ENCODE measurements at regions not wholly inside any gene's neighbourhood (a gene's known extent, or its start where the extent isn't known, plus 50 kb on each side); places are given as distances from the start of the nearest gene placed in this dataset.

DNA sequence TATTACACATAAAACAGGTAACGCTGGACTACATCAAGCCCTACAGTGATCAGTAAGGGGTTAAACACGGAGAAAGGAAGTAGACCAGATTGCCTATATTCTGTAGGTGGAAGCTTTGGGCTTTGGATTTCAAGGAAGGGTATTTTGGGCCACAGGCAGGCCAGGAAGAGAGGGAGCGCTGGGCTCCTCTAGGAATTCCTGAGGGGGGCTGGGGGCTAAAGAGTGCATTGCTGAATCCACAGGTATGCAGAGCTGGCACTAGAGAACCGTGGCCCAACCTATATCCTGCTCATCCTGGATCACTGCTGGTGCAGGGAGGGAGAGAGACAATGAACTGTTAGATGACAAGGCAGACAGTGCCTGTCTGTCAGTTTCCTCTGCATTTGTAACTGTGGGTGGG is 367.1 kb downstream of the CSNK1G3 start:
- Histone ChIP-seq H3K27ac (ENCODE audit: insufficient read depth, low read depth, low read length) (no peak overlapping the region), H3K36me3 (ENCODE audit: control insufficient read depth in 2 of 2, extremely low read depth in 1 of 2, insufficient read depth in 2 of 2, low read length in 2 of 2) (no peaks in the 10 kb centered on the region), H3K4me2 (ENCODE audit: insufficient read depth, low read length) (no peak overlapping the region), H3K9me3 (replicated peaks; ENCODE audit: control insufficient read depth, insufficient read depth, low read length) (no peaks in the 10 kb centered on the region), H3K79me2 (ENCODE audit: control insufficient read depth, insufficient read depth, low read length) (no peaks in the 10 kb centered on the region), H2AFZ (ENCODE audit: low read depth, low read length) (no peak overlapping the region), H3K9ac (replicated peaks; ENCODE audit: extremely low read depth, insufficient read depth, low read length) (no peak overlapping the region), H3K4me1 (ENCODE audit: control insufficient read depth, extremely low read depth, insufficient read depth, low read length) (peaks cover 27% of the 10 kb centered on the region), H3K9me1 (replicated peaks; ENCODE audit: control insufficient read depth, extremely low read depth, insufficient read depth, low read length) (no peaks in the 10 kb centered on the region), H3K27me3 (ENCODE audit: control insufficient read depth in 2 of 2, insufficient read depth in 2 of 2, low read length in 2 of 2) (peaks cover 5 to 12% of the 10 kb centered on the region in 2 experiments), H3K4me3 (replicated peaks in 1 of 3; ENCODE audit: insufficient read depth in 1 of 3, low read depth in 1 of 3, low read length in 3 of 3) (no peak overlapping the region), H4K20me1 (replicated peaks; ENCODE audit: control insufficient read depth, extremely low read depth, insufficient read depth, low read length) (no peaks in the 10 kb centered on the region)
- no TSS peak for BruUV-seq (replicated peaks)
- TF ChIP-seq POLR2A (IDR thresholded peaks at IDR 0.05; ENCODE audit: low read depth, low read length): no peak
- no peak for TF ChIP-seq FOS (IDR thresholded peaks at IDR 0.05; ENCODE audit: borderline replicate concordance, insufficient read depth, low read length)
- TF ChIP-seq, protein P1, sequence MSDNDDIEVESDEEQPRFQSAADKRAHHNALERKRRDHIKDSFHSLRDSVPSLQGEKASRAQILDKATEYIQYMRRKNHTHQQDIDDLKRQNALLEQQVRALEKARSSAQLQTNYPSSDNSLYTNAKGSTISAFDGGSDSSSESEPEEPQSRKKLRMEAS (IDR thresholded peaks at IDR 0.05; ENCODE audit: insufficient read depth, insufficient read length): no peak
- no peak for TF ChIP-seq POLR2AphosphoS5 (IDR thresholded peaks at IDR 0.05; ENCODE audit: insufficient read depth, low read depth, low read length)
- TF ChIP-seq, protein P2, sequence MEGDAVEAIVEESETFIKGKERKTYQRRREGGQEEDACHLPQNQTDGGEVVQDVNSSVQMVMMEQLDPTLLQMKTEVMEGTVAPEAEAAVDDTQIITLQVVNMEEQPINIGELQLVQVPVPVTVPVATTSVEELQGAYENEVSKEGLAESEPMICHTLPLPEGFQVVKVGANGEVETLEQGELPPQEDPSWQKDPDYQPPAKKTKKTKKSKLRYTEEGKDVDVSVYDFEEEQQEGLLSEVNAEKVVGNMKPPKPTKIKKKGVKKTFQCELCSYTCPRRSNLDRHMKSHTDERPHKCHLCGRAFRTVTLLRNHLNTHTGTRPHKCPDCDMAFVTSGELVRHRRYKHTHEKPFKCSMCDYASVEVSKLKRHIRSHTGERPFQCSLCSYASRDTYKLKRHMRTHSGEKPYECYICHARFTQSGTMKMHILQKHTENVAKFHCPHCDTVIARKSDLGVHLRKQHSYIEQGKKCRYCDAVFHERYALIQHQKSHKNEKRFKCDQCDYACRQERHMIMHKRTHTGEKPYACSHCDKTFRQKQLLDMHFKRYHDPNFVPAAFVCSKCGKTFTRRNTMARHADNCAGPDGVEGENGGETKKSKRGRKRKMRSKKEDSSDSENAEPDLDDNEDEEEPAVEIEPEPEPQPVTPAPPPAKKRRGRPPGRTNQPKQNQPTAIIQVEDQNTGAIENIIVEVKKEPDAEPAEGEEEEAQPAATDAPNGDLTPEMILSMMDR (IDR thresholded peaks at IDR 0.05; ENCODE audit: extremely low read depth in 1 of 2, insufficient read depth in 1 of 2, low read depth in 1 of 2, low read length in 2 of 2): no peak
- no peak for TF ChIP-seq GATA2 (IDR thresholded peaks at IDR 0.05; ENCODE audit: insufficient read depth, insufficient read length, low read depth, low read length)
- TF ChIP-seq EZH2 (IDR thresholded peaks at IDR 0.05; ENCODE audit: borderline replicate concordance, low read depth, low read length, severe bottlenecking): no peak
- TF ChIP-seq MYC (IDR thresholded peaks at IDR 0.05; ENCODE audit: low read depth, low read length): no peak
- TF ChIP-seq JUN (IDR thresholded peaks at IDR 0.05; ENCODE audit: borderline replicate concordance, insufficient read depth, insufficient read length, low read depth): no peak
- CTCF ChIA-PET: no interaction called here
- intact Hi-C loops (cut with micrococcal nuclease): no loop called here
- DNase-seq (ENCODE audit: low read depth, low spot score) (no peak), FAIRE-seq (no peak)
- dilution Hi-C loops (cut with MboI; ENCODE audit: extremely low pct_ligation_motif_present, low sequenced_read_pairs): no loop called here
- POLR2A ChIA-PET: no interaction called here

Measured in endothelial cell of umbilical vein (primary cell).